Trophoblast cell (in vitro differentiated cells and primary cell): ENCODE measurements at regions not wholly inside any gene's neighbourhood (a gene's known extent, or its start where the extent isn't known, plus 50 kb on each side); places are given as distances from the start of the nearest gene placed in this dataset.

Source experiments
- DNase-seq, 2 donors: peaks; one replicate each; pipeline ENCODE4 v3.0.0-alpha.2; 2016
- H2AFZ ChIP-seq: 2 replicates; pipeline ENCODE4 v1.6.1; 2013; ENCODE audit warnings: low read length, moderate library complexity, mild to moderate bottlenecking; ENCODE audit not compliant: insufficient read depth, poor library complexity
- H2AK5ac ChIP-seq: 2 replicates; pipeline ENCODE4 v1.6.1; 2013; ENCODE audit warnings: mild to moderate bottlenecking, low read length
- H2BK120ac ChIP-seq: 2 replicates; pipeline ENCODE4 v1.6.1; 2013; ENCODE audit warnings: low read length, mild to moderate bottlenecking, moderate library complexity; ENCODE audit not compliant: insufficient read depth, poor library complexity
- H2BK12ac ChIP-seq: 2 replicates; pipeline ENCODE4 v1.6.1; 2013; ENCODE audit warnings: mild to moderate bottlenecking, low read length, moderate library complexity
- H2BK5ac ChIP-seq: 2 replicates; pipeline ENCODE4 v1.6.1; 2013; ENCODE audit warnings: low read length, low read depth, moderate library complexity, mild to moderate bottlenecking; ENCODE audit not compliant: poor library complexity
- H3K14ac ChIP-seq: 2 replicates; pipeline ENCODE4 v1.6.1; 2013; ENCODE audit warnings: mild to moderate bottlenecking, low read length
- H3K18ac ChIP-seq: 2 replicates; pipeline ENCODE4 v1.6.1; 2013; ENCODE audit warnings: mild to moderate bottlenecking, low read length
- H3K23ac ChIP-seq: 2 replicates; pipeline ENCODE4 v1.6.1; 2013; ENCODE audit warnings: low read length
- H3K27ac ChIP-seq: 2 replicates; pipeline ENCODE4 v1.5.1; 2013; ENCODE audit warnings: low read depth, mild to moderate bottlenecking, inconsistent platforms, low read length, moderate library complexity
- H3K27me3 ChIP-seq: 2 replicates; pipeline ENCODE4 v1.6.1; 2013; ENCODE audit warnings: inconsistent platforms, mild to moderate bottlenecking, low read length, moderate library complexity; ENCODE audit not compliant: insufficient read depth
- H3K36me3 ChIP-seq, 2 experiments: 1 replicate in 1 of 2; 2 replicates in 1 of 2; pipeline ENCODE4 v1.6.1; 2013; ENCODE audit warnings: low read length in 2 of 2, mild to moderate bottlenecking in 2 of 2, moderate library complexity in 1 of 2; ENCODE audit not compliant: insufficient read depth in 2 of 2, control insufficient read depth in 1 of 2
- H3K4ac ChIP-seq: 2 replicates; pipeline ENCODE4 v1.6.1; 2013; ENCODE audit warnings: low read depth, mild to moderate bottlenecking, low read length, moderate library complexity
- H3K4me1 ChIP-seq, 2 experiments: 1 replicate in 1 of 2; 2 replicates in 1 of 2; pipeline ENCODE4 v1.6.1; 2013; ENCODE audit warnings: low read length in 2 of 2, mild to moderate bottlenecking in 2 of 2, moderate library complexity in 1 of 2; ENCODE audit not compliant: insufficient read depth in 2 of 2, control insufficient read depth in 1 of 2
- H3K4me2 ChIP-seq: 2 replicates; pipeline ENCODE4 v1.6.1; 2013; ENCODE audit warnings: inconsistent platforms, mild to moderate bottlenecking, low read length, moderate library complexity
- H3K4me3 ChIP-seq: 2 replicates; pipeline ENCODE4 v1.5.1; 2013; ENCODE audit warnings: mild to moderate bottlenecking, low read depth, low read length, inconsistent platforms
- H3K79me1 ChIP-seq: one replicate; pipeline ENCODE4 v1.6.1; 2013; ENCODE audit warnings: low read length
- H3K79me2 ChIP-seq: 2 replicates; pipeline ENCODE4 v1.6.1; 2013; ENCODE audit warnings: low read length, mild to moderate bottlenecking; ENCODE audit not compliant: control insufficient read depth, insufficient read depth, poor library complexity
- H3K9ac ChIP-seq: 2 replicates; pipeline ENCODE4 v1.6.1; 2013; ENCODE audit warnings: mild to moderate bottlenecking, low read length
- H3K9me3 ChIP-seq: 2 replicates; pipeline ENCODE4 v1.6.1; 2013; ENCODE audit warnings: low read depth, mild to moderate bottlenecking, control low read depth, inconsistent platforms, low read length; ENCODE audit not compliant: insufficient read depth
- H4K12ac ChIP-seq: 2 replicates; pipeline ENCODE4 v1.6.1; 2013; ENCODE audit warnings: low read depth, mild to moderate bottlenecking, low read length, moderate library complexity
- H4K8ac ChIP-seq: 2 replicates; pipeline ENCODE4 v1.6.1; 2013; ENCODE audit warnings: low read depth, mild to moderate bottlenecking, low read length, moderate library complexity
- H4K91ac ChIP-seq: one replicate; pipeline ENCODE4 v1.6.1; 2013; ENCODE audit warnings: low read depth, mild to moderate bottlenecking, low read length, moderate library complexity
- WGBS: extraction: QIAGEN DNeasy Blood & Tissue Kit; methylation state at CpG from one replicate; pipeline ENCODE4 v1.1.7; 2013; ENCODE audit warnings: missing lambda C conversion rate; ENCODE audit not compliant: insufficient read length, insufficient coverage; ENCODE audit errors: extremely low coverage; 5-methylcytosine and 5-hydroxymethylcytosine counted together

DNA sequence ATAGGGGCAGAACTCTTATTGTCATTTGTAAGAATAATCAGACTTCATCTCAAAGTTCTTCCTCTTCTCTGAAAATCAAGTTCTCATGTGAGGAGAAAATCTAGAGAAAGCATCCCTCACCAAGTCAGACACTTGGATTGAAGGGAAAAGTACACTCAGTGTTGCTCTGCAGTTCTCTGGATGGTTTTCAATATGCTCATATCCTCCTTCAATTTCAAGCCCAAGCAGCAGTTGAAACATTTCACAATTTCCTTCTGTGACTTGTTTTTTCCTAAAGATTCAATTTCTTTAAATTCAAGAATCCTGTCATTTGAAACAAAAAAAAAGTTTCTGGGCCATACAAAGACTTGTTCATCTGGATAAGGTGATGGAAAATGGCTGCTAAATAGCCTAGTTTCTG lies 140.2 kb upstream of the AHI1 start:
- H3K18ac ChIP-seq: no peak overlapping the region
- no peak overlapping the region for H2AK5ac ChIP-seq
- no peak overlapping the region for H3K27ac ChIP-seq
- H4K91ac ChIP-seq: no peak overlapping the region
- no peak for DNase-seq
- no peak overlapping the region for H4K12ac ChIP-seq
- no peak overlapping the region for H4K8ac ChIP-seq
- H3K4me2 ChIP-seq: no peak overlapping the region
- no peak overlapping the region for H3K4ac ChIP-seq
- no peak overlapping the region for H2BK12ac ChIP-seq
- no peaks in the 10 kb centered on the region for H3K27me3 ChIP-seq
- no peaks in the 10 kb centered on the region for H3K9me3 ChIP-seq
- no peaks in the 10 kb centered on the region for H3K36me3 ChIP-seq
- H2AFZ ChIP-seq: no peak overlapping the region
- no peak overlapping the region for H3K4me3 ChIP-seq
- no peaks in the 10 kb centered on the region for H3K79me2 ChIP-seq
- H3K4me1 ChIP-seq: no peaks in the 10 kb centered on the region
- no peak overlapping the region for H2BK5ac ChIP-seq
- no peaks in the 10 kb centered on the region for H3K79me1 ChIP-seq
- no peak overlapping the region for H2BK120ac ChIP-seq
- H3K14ac ChIP-seq: no peak overlapping the region
- no peak overlapping the region for H3K23ac ChIP-seq
- H3K9ac ChIP-seq: no peak overlapping the region

DNA sequence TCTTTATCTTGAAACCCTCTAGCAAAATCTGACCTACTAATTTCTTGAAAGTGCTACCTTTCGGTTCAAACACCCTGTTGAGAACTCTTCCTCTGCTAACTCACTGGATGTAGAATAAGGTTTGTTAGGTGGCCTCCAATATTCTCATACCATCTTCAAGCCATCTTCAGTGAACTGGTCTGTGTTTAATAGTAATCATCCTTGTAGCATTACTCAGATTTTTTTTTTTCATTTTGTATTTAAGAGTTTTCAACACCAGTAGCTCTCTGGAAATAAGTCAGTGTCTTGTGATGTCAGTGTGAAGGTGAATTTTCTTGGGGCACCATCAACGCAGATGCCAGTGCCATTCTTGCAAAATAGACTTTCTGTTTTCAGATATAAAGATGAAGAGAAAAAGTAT lies 140.6 kb upstream of the AHI1 start:
- no CpG with 5 or more reads among the region's 2 CpGs for WGBS
- Histone ChIP-seq H3K27ac (no peak overlapping the region), H3K9ac (no peak overlapping the region), H3K23ac (no peak overlapping the region), H3K4me3 (no peak overlapping the region), H3K4me1 (no peaks in the 10 kb centered on the region), H3K14ac (no peak overlapping the region), H2AFZ (no peak overlapping the region), H2BK5ac (no peak overlapping the region), H3K4me2 (no peak overlapping the region), H2BK12ac (no peak overlapping the region), H3K79me1 (no peaks in the 10 kb centered on the region), H3K4ac (no peak overlapping the region), H2BK120ac (no peak overlapping the region), H4K91ac (no peak overlapping the region), H3K36me3 (no peaks in the 10 kb centered on the region), H2AK5ac (no peak overlapping the region), H3K9me3 (no peaks in the 10 kb centered on the region), H4K12ac (no peak overlapping the region), H3K79me2 (no peaks in the 10 kb centered on the region), H3K18ac (no peak overlapping the region), H3K27me3 (no peaks in the 10 kb centered on the region), H4K8ac (no peak overlapping the region)
- no peak for DNase-seq

DNA sequence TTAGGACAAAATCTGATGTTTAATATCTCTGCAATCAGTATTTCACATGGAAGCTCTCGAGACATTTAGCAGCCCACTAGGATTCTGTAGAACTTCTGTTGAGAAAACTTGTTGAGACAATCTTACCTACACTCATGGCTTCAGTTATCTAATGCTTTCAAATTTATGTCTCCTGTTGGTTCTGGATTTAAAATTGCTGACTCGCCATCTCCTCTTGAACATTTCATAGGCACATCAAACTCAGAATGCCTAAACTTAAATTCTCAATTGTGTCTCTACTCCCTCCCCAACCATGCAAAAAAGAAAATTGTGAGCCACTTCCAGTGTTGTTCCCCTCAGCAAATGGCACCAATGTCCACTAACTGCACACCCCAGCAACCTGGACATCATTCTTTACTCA lies 142.5 kb upstream of the AHI1 start:
- no peak overlapping the region for H3K4me3 ChIP-seq
- no peaks in the 10 kb centered on the region for H3K36me3 ChIP-seq
- H4K91ac ChIP-seq: no peak overlapping the region
- no peak overlapping the region for H3K14ac ChIP-seq
- H3K9me3 ChIP-seq: no peaks in the 10 kb centered on the region
- H4K8ac ChIP-seq: no peak overlapping the region
- no peak overlapping the region for H3K27ac ChIP-seq
- no peak overlapping the region for H3K23ac ChIP-seq
- no peak overlapping the region for H2BK12ac ChIP-seq
- H3K4me1 ChIP-seq: no peaks in the 10 kb centered on the region
- WGBS: no CpG with 5 or more reads among the region's 2 CpGs
- H3K79me2 ChIP-seq: no peaks in the 10 kb centered on the region
- H4K12ac ChIP-seq: no peak overlapping the region
- H2AFZ ChIP-seq: no peak overlapping the region
- H2BK120ac ChIP-seq: no peak overlapping the region
- no peak overlapping the region for H3K4ac ChIP-seq
- no peaks in the 10 kb centered on the region for H3K27me3 ChIP-seq
- no peak for DNase-seq
- no peak overlapping the region for H2AK5ac ChIP-seq
- H2BK5ac ChIP-seq: no peak overlapping the region
- no peaks in the 10 kb centered on the region for H3K79me1 ChIP-seq
- H3K9ac ChIP-seq: no peak overlapping the region
- no peak overlapping the region for H3K4me2 ChIP-seq
- no peak overlapping the region for H3K18ac ChIP-seq

DNA sequence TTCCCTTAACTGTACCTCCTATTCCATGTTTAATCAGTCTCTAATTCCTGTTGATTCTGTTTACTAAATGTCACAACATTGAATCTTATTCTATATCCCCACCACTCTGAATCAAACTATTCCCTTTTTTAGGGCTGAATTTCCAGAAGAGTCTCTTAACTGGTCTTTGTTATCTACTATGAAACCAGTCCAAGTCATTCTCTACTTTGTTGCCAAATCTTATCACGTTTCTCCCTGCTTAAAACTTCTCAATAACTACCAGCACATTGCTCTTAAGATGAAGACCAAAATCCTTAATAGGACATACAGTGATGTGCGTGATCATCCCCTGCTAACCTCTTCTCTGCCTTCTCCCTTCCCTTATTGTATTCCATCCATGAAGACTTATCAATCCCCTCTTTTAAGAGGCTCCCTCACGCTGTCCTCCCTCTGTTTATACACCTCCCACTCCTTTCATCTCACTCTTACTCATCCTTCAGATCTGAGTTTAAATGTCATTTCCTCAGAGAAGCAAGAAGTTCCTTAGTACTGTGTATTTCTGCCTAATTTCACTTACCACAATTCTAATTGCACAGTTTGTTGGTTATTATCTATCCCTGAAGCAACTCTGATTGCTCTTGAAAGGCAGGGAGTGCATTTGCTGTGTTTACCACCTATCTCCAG lies 143.0 kb upstream of the AHI1 start:
- no peak overlapping the region for H2AFZ ChIP-seq
- H3K79me2 ChIP-seq: no peaks in the 10 kb centered on the region
- no peaks in the 10 kb centered on the region for H3K9me3 ChIP-seq
- H2BK120ac ChIP-seq: no peak overlapping the region
- WGBS: no CpG with 5 or more reads among the region's 3 CpGs
- H3K14ac ChIP-seq: no peak overlapping the region
- H3K4me1 ChIP-seq: no peaks in the 10 kb centered on the region
- no peak overlapping the region for H3K18ac ChIP-seq
- H2BK12ac ChIP-seq: no peak overlapping the region
- H3K9ac ChIP-seq: no peak overlapping the region
- H4K8ac ChIP-seq: no peak overlapping the region
- no peaks in the 10 kb centered on the region for H3K36me3 ChIP-seq
- H4K12ac ChIP-seq: no peak overlapping the region
- no peak for DNase-seq
- no peak overlapping the region for H3K27ac ChIP-seq
- no peak overlapping the region for H4K91ac ChIP-seq
- no peak overlapping the region for H3K4me3 ChIP-seq
- H3K23ac ChIP-seq: no peak overlapping the region
- no peak overlapping the region for H2AK5ac ChIP-seq
- H3K79me1 ChIP-seq: no peaks in the 10 kb centered on the region
- H3K27me3 ChIP-seq: no peaks in the 10 kb centered on the region
- H3K4me2 ChIP-seq: no peak overlapping the region
- no peak overlapping the region for H2BK5ac ChIP-seq
- H3K4ac ChIP-seq: no peak overlapping the region
